H1 (cell line): ENCODE measurements at regions not wholly inside any gene's neighbourhood (a gene's known extent, or its start where the extent isn't known, plus 50 kb on each side); places are given as distances from the start of the nearest gene placed in this dataset.

Experiments
- CHD7 ChIP-seq: fragments of 300-600 bp; sonication (generic); IDR thresholded peaks from 2 replicates; pipeline ENCODE4 v1.7.1; 2012; ENCODE audit warnings: low read length, moderate library complexity, mild to moderate bottlenecking, inconsistent platforms; ENCODE audit not compliant: insufficient replicate concordance

- TF ChIP-seq CHD7, result no peak
- TF ChIP-seq, all 59 proteins: peak for 2
Observed at GRCh38 chr21:32135401-32136363, 143.2 kb downstream of the MIS18A start (continued).
